Lung (tissue), 11 donors: ENCODE measurements at regions not wholly inside any gene's neighbourhood (a gene's known extent, or its start where the extent isn't known, plus 50 kb on each side); places are given as distances from the start of the nearest gene placed in this dataset.
A peak's percentile ranks its signal among the peaks of the same experiment; 100 is the strongest.

ENCODE experiments used
- ATAC-seq: fragments of 200-7000 bp; cut with Tn5 transposase; one replicate; pipeline ENCODE4 v1.9.1; 2020; ENCODE audit warnings: moderate number of reproducible peaks; ENCODE audit not compliant: insufficient read depth, low FRiP score
- DNase-seq, 3 donors: peaks; one replicate each; pipeline ENCODE4 v3.0.0-alpha.2; 2013 to 2017
- H3K27ac ChIP-seq, 2 donors: one replicate each; pipeline ENCODE4 v1.5.1; 2013; ENCODE audit warnings: mild to moderate bottlenecking in 2 of 2, moderate library complexity in 2 of 2, control low read depth in 1 of 2, inconsistent platforms in 1 of 2, low read depth in 1 of 2, low read length in 1 of 2
- H3K27me3 ChIP-seq, 3 donors: one replicate each; pipeline ENCODE4 v1.5.1; 2013; ENCODE audit warnings: low read length in 2 of 3; ENCODE audit not compliant: control insufficient read depth in 3 of 3, insufficient read depth in 3 of 3
- H3K36me3 ChIP-seq, 4 donors: one replicate each; pipeline ENCODE4 v1.5.1; 2013; ENCODE audit warnings: low read length in 4 of 4, mild to moderate bottlenecking in 1 of 4, moderate library complexity in 1 of 4; ENCODE audit not compliant: control insufficient read depth in 4 of 4, insufficient read depth in 4 of 4
- H3K4me1 ChIP-seq, 5 donors: one replicate each; pipeline ENCODE4 v1.5.1; 2013; ENCODE audit warnings: low read length in 5 of 5, mild to moderate bottlenecking in 2 of 5, moderate library complexity in 1 of 5; ENCODE audit not compliant: control insufficient read depth in 5 of 5, insufficient read depth in 5 of 5
- H3K4me3 ChIP-seq: one replicate; pipeline ENCODE4 v1.5.1; 2013; ENCODE audit warnings: mild to moderate bottlenecking, control low read depth, moderate library complexity
- H3K9ac ChIP-seq, 2 donors: one replicate each; pipeline ENCODE4 v1.5.1; 2013; ENCODE audit warnings: low read length in 2 of 2, control low read depth in 1 of 2; ENCODE audit not compliant: insufficient read depth in 1 of 2
- H3K9me3 ChIP-seq, 4 donors: one replicate each; pipeline ENCODE4 v1.5.1; 2013; ENCODE audit warnings: low read length in 3 of 4, mild to moderate bottlenecking in 1 of 4, moderate library complexity in 1 of 4; ENCODE audit not compliant: control insufficient read depth in 4 of 4, insufficient read depth in 3 of 4
- CTCF ChIP-seq: IDR thresholded peaks from 2 replicates; pipeline ENCODE4 v1.5.1; 2012; ENCODE audit warnings: mild to moderate bottlenecking; ENCODE audit errors: control extremely low read depth, extremely low read depth
- WGBS, 2 donors: extraction: QIAGEN DNeasy Blood & Tissue Kit; methylation state at CpG; one replicate each; pipeline ENCODE4 v1.1.7; 2013; 5-methylcytosine and 5-hydroxymethylcytosine counted together
- donor health status: control.
- donor health status: control.
- donor health status: Bipolar disorder and iron deficiency.
- donor health status: healthy.
- donor health status: DM: yes; HTN: yes; CAD: no.

- Histone ChIP-seq H3K4me1 (peaks cover 0 to 10% (median 0%) of the 10 kb centered on the region in 5 donors), H3K4me3 (no peak overlapping the region), H3K27me3 (no peaks in the 10 kb centered on the region), H3K27ac (no peak overlapping the region), H3K9me3 (peaks cover 0 to 3% (median under 1%) of the 10 kb centered on the region in 4 donors), H3K36me3 (no peaks in the 10 kb centered on the region), H3K9ac (no peak overlapping the region)
- TF ChIP-seq CTCF = no peak
- DNase-seq (no peak), ATAC-seq (no peak)
- WGBS, 2 donors = 76 to 86% methylated on average over 2 of the region's 2 CpGs
These were observed 385.4 kb upstream of the CDH5 start for GRCh38 chr16:65981057-65981456.

GRCh38 chr16:65975049-65975708 lies 391.3 kb upstream of the CDH5 start:
- no peaks in the 10 kb centered on the region for H3K4me1 ChIP-seq
- H3K9me3 ChIP-seq = no peaks in the 10 kb centered on the region
- no peak for DNase-seq
- no peak for TF ChIP-seq CTCF
- no peak for ATAC-seq
- no peak overlapping the region for H3K9ac ChIP-seq
- no peak overlapping the region for H3K4me3 ChIP-seq
- H3K27me3 ChIP-seq = no peaks in the 10 kb centered on the region
- no peak overlapping the region for H3K27ac ChIP-seq
- 74 to 92% methylated on average over 7 of the region's 7 CpGs for WGBS, 2 donors
- H3K36me3 ChIP-seq = no peaks in the 10 kb centered on the region

GRCh38 chr16:65967376-65967775 lies 399.1 kb upstream of the CDH5 start:
- no peaks in the 10 kb centered on the region for H3K27me3 ChIP-seq
- DNase-seq (no peak), ATAC-seq (no peak)
- peaks cover 0 to 2% (median 0%) of the 10 kb centered on the region in 4 donors for H3K36me3 ChIP-seq
- H3K9me3 ChIP-seq = peaks cover 0 to under 1% (median 0%) of the 10 kb centered on the region in 4 donors
- no peak for TF ChIP-seq CTCF
- H3K9ac ChIP-seq = no peak overlapping the region
- H3K27ac ChIP-seq = no peak overlapping the region
- H3K4me3 ChIP-seq = no peak overlapping the region
- WGBS, 2 donors = 72 to 78% methylated on average over 4 of the region's 4 CpGs
- H3K4me1 ChIP-seq = no peaks in the 10 kb centered on the region

GRCh38 chr16:65965628-65966027 lies 400.9 kb upstream of the CDH5 start:
- Histone ChIP-seq H3K27ac (no peak overlapping the region), H3K9ac (no peak overlapping the region), H3K9me3 (peaks cover 0 to 2% (median 0%) of the 10 kb centered on the region in 4 donors), H3K4me3 (no peak overlapping the region), H3K27me3 (no peaks in the 10 kb centered on the region), H3K36me3 (peaks cover 0 to 2% (median 0%) of the 10 kb centered on the region in 4 donors), H3K4me1 (peaks cover 0 to 4% (median 0%) of the 10 kb centered on the region in 5 donors)
- DNase-seq (peak in 2 of 3 donors; percentile 22 to 56), ATAC-seq (peak; percentile 46)
- no peak for TF ChIP-seq CTCF
- WGBS, 2 donors = 66 to 80% methylated on average over 6 of the region's 6 CpGs
